ENCODE measurements at regions not wholly inside any gene's neighbourhood (a gene's known extent, or its start where the extent isn't known, plus 50 kb on each side); places are given as distances from the start of the nearest gene placed in this dataset.

DNA sequence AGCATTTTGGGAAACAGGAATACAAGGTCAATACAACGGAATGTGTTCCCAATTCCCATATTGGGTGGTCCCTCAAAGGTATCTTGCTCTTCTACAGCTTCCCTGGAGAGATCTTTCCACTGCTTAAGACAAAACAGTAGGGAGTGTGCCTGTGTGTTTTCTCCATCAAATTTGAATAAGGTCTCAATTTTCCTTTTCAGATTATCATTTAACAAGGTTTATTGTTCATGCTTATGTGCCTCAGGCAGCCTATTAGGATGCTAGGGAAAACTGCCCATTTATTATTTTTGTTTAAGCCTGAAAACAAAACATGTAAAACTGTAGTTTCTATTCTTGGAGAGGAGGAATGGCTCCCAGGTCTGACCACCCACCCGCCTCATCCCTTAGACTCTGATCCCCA lies 622.7 kb downstream of the LMO4 start:
- no peak for DNase-seq (ENCODE audit: low spot score in 2 of 2)
- Histone ChIP-seq H3K27ac (no peak overlapping the region), H3K4me1 (peaks cover 0 to 12% of the 10 kb centered on the region in 2 donors), H3K4me3 (no peak overlapping the region), H3K36me3 (no peaks in the 10 kb centered on the region), H3K27me3 (no peaks in the 10 kb centered on the region), H3K9me3 (no peaks in the 10 kb centered on the region)
- TF ChIP-seq, protein P1, sequence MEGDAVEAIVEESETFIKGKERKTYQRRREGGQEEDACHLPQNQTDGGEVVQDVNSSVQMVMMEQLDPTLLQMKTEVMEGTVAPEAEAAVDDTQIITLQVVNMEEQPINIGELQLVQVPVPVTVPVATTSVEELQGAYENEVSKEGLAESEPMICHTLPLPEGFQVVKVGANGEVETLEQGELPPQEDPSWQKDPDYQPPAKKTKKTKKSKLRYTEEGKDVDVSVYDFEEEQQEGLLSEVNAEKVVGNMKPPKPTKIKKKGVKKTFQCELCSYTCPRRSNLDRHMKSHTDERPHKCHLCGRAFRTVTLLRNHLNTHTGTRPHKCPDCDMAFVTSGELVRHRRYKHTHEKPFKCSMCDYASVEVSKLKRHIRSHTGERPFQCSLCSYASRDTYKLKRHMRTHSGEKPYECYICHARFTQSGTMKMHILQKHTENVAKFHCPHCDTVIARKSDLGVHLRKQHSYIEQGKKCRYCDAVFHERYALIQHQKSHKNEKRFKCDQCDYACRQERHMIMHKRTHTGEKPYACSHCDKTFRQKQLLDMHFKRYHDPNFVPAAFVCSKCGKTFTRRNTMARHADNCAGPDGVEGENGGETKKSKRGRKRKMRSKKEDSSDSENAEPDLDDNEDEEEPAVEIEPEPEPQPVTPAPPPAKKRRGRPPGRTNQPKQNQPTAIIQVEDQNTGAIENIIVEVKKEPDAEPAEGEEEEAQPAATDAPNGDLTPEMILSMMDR (IDR thresholded peaks at IDR 0.05), result no peak
- intact Hi-C loops (cut with DNase I), result loop anchor here (10.0 kb wide), 3 partner anchors 307 to 1557 kb away; partner anchors contain the start of gene ODF2L

DNA sequence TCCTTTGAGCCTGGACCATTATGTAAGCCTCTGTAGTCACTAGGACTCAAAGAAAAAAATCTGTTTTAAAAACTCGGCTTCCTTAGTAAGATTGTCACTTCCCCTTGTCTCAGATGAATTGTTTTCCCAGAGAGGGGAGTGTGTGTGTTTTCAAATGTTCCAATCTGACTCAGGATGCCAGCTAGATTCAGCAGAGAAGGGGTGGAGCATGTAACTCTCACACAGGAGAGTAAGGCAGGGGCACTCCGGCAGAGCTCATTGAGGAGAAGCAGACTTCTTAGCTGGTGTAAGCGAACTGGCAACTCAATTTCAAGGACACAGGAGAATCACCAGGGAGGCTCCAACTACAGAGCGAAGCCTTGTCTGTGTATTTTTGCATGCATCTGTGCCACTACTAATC lies 623.2 kb downstream of the LMO4 start:
- Histone ChIP-seq H3K9me3 (no peaks in the 10 kb centered on the region), H3K4me1 (peaks cover 0 to 14% of the 10 kb centered on the region in 2 donors), H3K27me3 (no peaks in the 10 kb centered on the region), H3K36me3 (no peaks in the 10 kb centered on the region), H3K27ac (peak overlapping the region in 1 of 2 donors; percentile 8), H3K4me3 (no peak overlapping the region)
- TF ChIP-seq, protein P1 (IDR thresholded peaks at IDR 0.05), result no peak
- intact Hi-C loops (cut with DNase I), result loop anchor here (10.0 kb wide), 3 partner anchors 307 to 1557 kb away; partner anchors contain the start of gene ODF2L
- DNase-seq (ENCODE audit: low spot score in 2 of 2), result no peak

DNA sequence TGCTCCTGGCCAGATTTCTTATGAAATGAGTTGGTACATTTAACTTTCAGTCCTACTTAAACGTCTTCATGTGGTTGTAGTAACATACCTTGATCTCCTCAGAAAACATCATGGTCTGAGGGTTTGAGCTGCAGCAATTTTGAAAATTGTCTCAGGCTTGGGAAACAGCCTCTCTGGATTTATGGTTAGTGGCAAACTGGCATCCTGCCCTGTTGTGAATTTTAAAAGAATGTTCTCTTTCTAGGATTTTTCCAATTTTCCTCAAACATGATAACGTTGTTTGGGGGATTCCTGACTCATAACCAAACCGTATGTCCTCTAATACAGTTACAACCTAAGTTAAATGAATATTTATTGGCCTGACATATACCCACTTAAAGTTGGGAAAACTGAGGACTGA lies 624.4 kb downstream of the LMO4 start:
- Histone ChIP-seq H3K27me3 (no peaks in the 10 kb centered on the region), H3K4me3 (no peak overlapping the region), H3K9me3 (no peaks in the 10 kb centered on the region), H3K36me3 (no peaks in the 10 kb centered on the region), H3K4me1 (peaks cover 2 to 14% of the 10 kb centered on the region in 2 donors), H3K27ac (no peak overlapping the region)
- intact Hi-C loops (cut with DNase I), result loop anchor here (10.0 kb wide), 3 partner anchors 308 to 1558 kb away; partner anchors contain the start of gene ODF2L
- TF ChIP-seq, protein P1 (IDR thresholded peaks at IDR 0.05), result no peak
- DNase-seq (ENCODE audit: low spot score in 2 of 2), result no peak

DNA sequence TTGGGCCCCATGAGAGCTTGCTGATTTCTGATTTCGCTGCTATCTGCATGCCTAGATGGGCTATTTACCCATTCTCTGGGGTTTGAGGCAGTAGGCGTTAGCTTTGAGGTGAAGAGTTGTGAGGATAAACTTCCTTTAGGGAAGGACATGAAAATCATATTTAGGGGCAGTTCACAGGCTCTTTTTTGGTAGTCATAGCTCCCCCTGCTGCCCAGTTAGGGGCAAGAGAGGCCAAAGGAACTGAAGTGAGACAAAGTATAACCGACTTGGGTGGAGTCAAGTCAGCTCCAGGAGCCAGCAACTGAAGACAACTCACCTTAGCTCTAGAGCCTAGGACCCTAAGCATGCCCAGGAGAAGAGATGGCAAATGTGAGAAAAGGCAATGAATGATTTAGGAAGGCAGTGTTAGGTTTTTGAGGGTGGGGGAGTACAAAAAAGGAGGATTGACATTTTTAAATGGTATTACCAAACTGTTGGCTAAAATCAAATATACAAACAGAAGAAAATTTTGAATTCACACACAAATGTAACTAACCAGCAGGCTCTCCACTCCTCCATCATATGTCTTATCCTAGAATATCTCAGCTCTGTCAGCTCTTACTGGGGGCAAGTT lies 625.2 kb downstream of the LMO4 start:
- Histone ChIP-seq H3K36me3 (no peaks in the 10 kb centered on the region), H3K4me3 (no peak overlapping the region), H3K27ac (no peak overlapping the region), H3K27me3 (no peaks in the 10 kb centered on the region), H3K9me3 (no peaks in the 10 kb centered on the region), H3K4me1 (peaks cover 5 to 14% of the 10 kb centered on the region in 2 donors)
- peak; percentile 11 to 85 for DNase-seq (ENCODE audit: low spot score in 2 of 2)
- intact Hi-C loops (cut with DNase I), result loop anchor here (10.0 kb wide), 3 partner anchors 309 to 1559 kb away; partner anchors contain the start of gene ODF2L
- TF ChIP-seq, protein P1 (IDR thresholded peaks at IDR 0.05), result peak; percentile 52 to 74 (median 57)

DNA sequence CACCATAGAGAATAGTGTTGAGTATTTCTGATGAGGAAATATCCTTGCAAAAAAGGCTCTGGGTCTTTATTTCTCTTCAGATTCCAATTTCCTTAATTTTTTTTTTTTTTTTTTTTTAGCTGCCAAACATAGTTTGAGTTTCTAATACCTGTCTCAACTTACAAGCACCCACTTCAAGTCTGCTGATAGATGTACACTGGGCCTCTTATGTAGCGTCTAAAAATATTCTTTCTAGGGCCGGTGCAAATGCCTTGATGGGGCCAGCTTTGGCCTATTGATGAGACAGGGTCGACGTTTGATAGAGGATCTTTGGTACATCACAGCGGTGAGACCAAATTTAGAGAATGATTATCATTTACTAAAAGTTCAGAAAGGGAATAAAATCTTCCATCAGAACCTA lies 626.4 kb downstream of the LMO4 start:
- Histone ChIP-seq H3K9me3 (no peaks in the 10 kb centered on the region), H3K4me1 (peaks cover 5 to 14% of the 10 kb centered on the region in 2 donors), H3K27ac (peak overlapping the region; percentile 49 to 60), H3K27me3 (no peaks in the 10 kb centered on the region), H3K4me3 (no peak overlapping the region), H3K36me3 (no peaks in the 10 kb centered on the region)
- DNase-seq (ENCODE audit: low spot score in 2 of 2), result no peak
- TF ChIP-seq, protein P1 (IDR thresholded peaks at IDR 0.05), result no peak
- intact Hi-C loops (cut with DNase I), result loop anchor here (1.0 to 10.0 kb wide), 6 partner anchors 273 to 1560 kb away; partner anchors contain the start of gene ODF2L

All from ascending aorta (tissue), 2 donors.